Panc1 (cell line): ENCODE measurements at regions not wholly inside any gene's neighbourhood (a gene's known extent, or its start where the extent isn't known, plus 50 kb on each side); places are given as distances from the start of the nearest gene placed in this dataset.

Experiments
- ATAC-seq: fragments of 200-7000 bp; cut with Tn5 transposase; 2 replicates; pipeline ENCODE4 v1.9.1; 2020; ENCODE audit warnings: mild to moderate bottlenecking, moderate library complexity
- BruUV-seq: library from RNA; stranded (reverse); fragments of 400-500 nt; replicated peaks from 2 replicates; lab custom pipeline; 2021; lab: Mats Ljungman, UMichigan
- CTCF ChIA-PET: fragments of 300-600 bp; sonication (Branson Sonifier 250); formaldehyde crosslinking; loops from one replicate; lab custom pipeline; 2022; ENCODE audit warnings: antibody characterized with exemption; lab: Charles Lee
- POLR2A ChIA-PET: fragments of 300-600 bp; sonication (Branson Sonifier 250); formaldehyde crosslinking; loops from one replicate; lab custom pipeline; 2022; ENCODE audit warnings: antibody characterized with exemption; lab: Charles Lee
- DNase-seq: peaks from one replicate; pipeline ENCODE4 v3.0.0-alpha.2; 2010; ENCODE audit warnings: low read depth, low spot score
- H3K27ac ChIP-seq: 2 replicates; pipeline ENCODE4 v1.5.1; 2011; ENCODE audit warnings: mild to moderate bottlenecking, low read length, inconsistent platforms
- H3K27me3 ChIP-seq: fragments of 200-500 bp; sonication (Bioruptor generic); 2 replicates; pipeline ENCODE4 v1.6.0; 2014; ENCODE audit warnings: low read length, inconsistent platforms; ENCODE audit not compliant: control insufficient read depth, insufficient read depth
- H3K36me3 ChIP-seq: fragments of 200-500 bp; sonication (Bioruptor generic); 2 replicates; pipeline ENCODE4 v1.5.1; 2014; ENCODE audit warnings: inconsistent platforms, mild to moderate bottlenecking, low read length, moderate library complexity; ENCODE audit not compliant: control insufficient read depth, insufficient read depth
- H3K4me1 ChIP-seq: 2 replicates; pipeline ENCODE4 v1.5.1; 2011; ENCODE audit warnings: inconsistent platforms, mild to moderate bottlenecking, low read length, moderate library complexity; ENCODE audit not compliant: control insufficient read depth, insufficient read depth
- H3K4me3 ChIP-seq, 2 experiments: 2 replicates each; pipeline ENCODE4 v1.5.1; 2011 to 2012; ENCODE audit warnings: low read depth in 2 of 2, low read length in 2 of 2, mild to moderate bottlenecking in 2 of 2, inconsistent platforms in 1 of 2, moderate library complexity in 1 of 2
- H3K9me3 ChIP-seq: fragments of 200-500 bp; sonication (Bioruptor generic); 2 replicates; pipeline ENCODE4 v1.5.1; 2014; ENCODE audit warnings: low read depth, mild to moderate bottlenecking, inconsistent platforms, low read length, moderate library complexity; ENCODE audit not compliant: control insufficient read depth, insufficient read depth
- POLR2AphosphoS5 ChIP-seq: IDR thresholded peaks from 2 replicates; pipeline ENCODE4 v1.6.1; 2012; ENCODE audit warnings: mild to moderate bottlenecking, low read depth, low read length, moderate library complexity
- REST ChIP-seq, 2 experiments: IDR thresholded peaks; 2 replicates each; pipeline ENCODE4 v1.6.1; 2011 to 2012; ENCODE audit warnings: low read depth in 2 of 2, control low read depth in 1 of 2, low read length in 1 of 2, mild to moderate bottlenecking in 1 of 2, moderate library complexity in 1 of 2; ENCODE audit not compliant: insufficient read depth in 1 of 2
- SIN3A ChIP-seq: IDR thresholded peaks from 2 replicates; pipeline ENCODE4 v1.6.1; 2012; ENCODE audit warnings: low read depth, mild to moderate bottlenecking, low read length, moderate library complexity, borderline replicate concordance; ENCODE audit not compliant: insufficient read depth
- TCF7L2 ChIP-seq: IDR thresholded peaks from 2 replicates; pipeline ENCODE4 v1.6.1; 2011; ENCODE audit warnings: mild to moderate bottlenecking, low read depth, low read length, inconsistent platforms
- in situ Hi-C: cut with HindIII; loops from 2 replicates; pipeline ENCODE4 v1.10.0; 2016; ENCODE audit warnings: low sequenced_read_pairs, low pct_unique_long_range_greater_than_20kb
- intact Hi-C: fragments of 100-400 bp; cut with micrococcal nuclease; formaldehyde crosslinking; loops from one replicate; pipeline ENCODE4 v1.10.0; 2022; ENCODE audit not compliant: unreplicated experiment
- TF ChIP-seq, protein P1 (sequence below): fragments of 450-650 bp; IDR thresholded peaks from 2 replicates; pipeline ENCODE4 v1.5.1; 2017; ENCODE audit warnings: mild to moderate bottlenecking

GRCh38 chr3:95894820-95895219, 919.6 kb upstream of the EPHA6 start:
- no peaks in the 10 kb centered on the region for H3K36me3 ChIP-seq
- DNase-seq: no peak
- ATAC-seq: no peak
- no peak overlapping the region for H3K27ac ChIP-seq
- no peaks in the 10 kb centered on the region for H3K4me1 ChIP-seq
- intact Hi-C loops: no loop called here
- no peaks in the 10 kb centered on the region for H3K27me3 ChIP-seq
- H3K4me3 ChIP-seq: no peak overlapping the region
- ChIA-PET POLR2A (no interaction called here), CTCF (no interaction called here)
- H3K9me3 ChIP-seq: no peaks in the 10 kb centered on the region
- TF ChIP-seq POLR2AphosphoS5 (no peak), REST (IDR thresholded peaks at IDR 0.05; ENCODE audit: insufficient read depth in 1 of 2, low read depth in 2 of 2, low read length in 1 of 2) (no peak), SIN3A (no peak), TCF7L2 (no peak)
- TF ChIP-seq, protein P1, sequence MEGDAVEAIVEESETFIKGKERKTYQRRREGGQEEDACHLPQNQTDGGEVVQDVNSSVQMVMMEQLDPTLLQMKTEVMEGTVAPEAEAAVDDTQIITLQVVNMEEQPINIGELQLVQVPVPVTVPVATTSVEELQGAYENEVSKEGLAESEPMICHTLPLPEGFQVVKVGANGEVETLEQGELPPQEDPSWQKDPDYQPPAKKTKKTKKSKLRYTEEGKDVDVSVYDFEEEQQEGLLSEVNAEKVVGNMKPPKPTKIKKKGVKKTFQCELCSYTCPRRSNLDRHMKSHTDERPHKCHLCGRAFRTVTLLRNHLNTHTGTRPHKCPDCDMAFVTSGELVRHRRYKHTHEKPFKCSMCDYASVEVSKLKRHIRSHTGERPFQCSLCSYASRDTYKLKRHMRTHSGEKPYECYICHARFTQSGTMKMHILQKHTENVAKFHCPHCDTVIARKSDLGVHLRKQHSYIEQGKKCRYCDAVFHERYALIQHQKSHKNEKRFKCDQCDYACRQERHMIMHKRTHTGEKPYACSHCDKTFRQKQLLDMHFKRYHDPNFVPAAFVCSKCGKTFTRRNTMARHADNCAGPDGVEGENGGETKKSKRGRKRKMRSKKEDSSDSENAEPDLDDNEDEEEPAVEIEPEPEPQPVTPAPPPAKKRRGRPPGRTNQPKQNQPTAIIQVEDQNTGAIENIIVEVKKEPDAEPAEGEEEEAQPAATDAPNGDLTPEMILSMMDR: no peak
- in situ Hi-C loops: no loop called here
- BruUV-seq: no TSS peak

GRCh38 chr3:95899494-95899893, 914.9 kb upstream of the EPHA6 start:
- H3K27ac ChIP-seq: no peak overlapping the region
- ATAC-seq (peak; percentile 56), DNase-seq (no peak)
- no peaks in the 10 kb centered on the region for H3K4me1 ChIP-seq
- no peak for TF ChIP-seq REST (IDR thresholded peaks at IDR 0.05; ENCODE audit: insufficient read depth in 1 of 2, low read depth in 2 of 2, low read length in 1 of 2)
- no peak for TF ChIP-seq SIN3A
- TF ChIP-seq, protein P1: no peak
- no peak for TF ChIP-seq TCF7L2
- TF ChIP-seq POLR2AphosphoS5: no peak
- H3K27me3 ChIP-seq: no peaks in the 10 kb centered on the region
- in situ Hi-C loops: no loop called here
- no peak overlapping the region for H3K4me3 ChIP-seq
- ChIA-PET CTCF (no interaction called here), POLR2A (interaction anchor here (0.7 kb wide), 1 partner anchor 20 kb away, joined by 4 read pairs; no protein-coding TSS in a partner anchor)
- no peaks in the 10 kb centered on the region for H3K36me3 ChIP-seq
- intact Hi-C loops: no loop called here
- H3K9me3 ChIP-seq: 0 out of 2 replicates have a peak, but pooled peaks cover 3% of the 10 kb centered on the region
- no TSS peak for BruUV-seq
